ENCODE measurements at regions not wholly inside any gene's neighbourhood (a gene's known extent, or its start where the extent isn't known, plus 50 kb on each side); places are given as distances from the start of the nearest gene placed in this dataset.

DNA sequence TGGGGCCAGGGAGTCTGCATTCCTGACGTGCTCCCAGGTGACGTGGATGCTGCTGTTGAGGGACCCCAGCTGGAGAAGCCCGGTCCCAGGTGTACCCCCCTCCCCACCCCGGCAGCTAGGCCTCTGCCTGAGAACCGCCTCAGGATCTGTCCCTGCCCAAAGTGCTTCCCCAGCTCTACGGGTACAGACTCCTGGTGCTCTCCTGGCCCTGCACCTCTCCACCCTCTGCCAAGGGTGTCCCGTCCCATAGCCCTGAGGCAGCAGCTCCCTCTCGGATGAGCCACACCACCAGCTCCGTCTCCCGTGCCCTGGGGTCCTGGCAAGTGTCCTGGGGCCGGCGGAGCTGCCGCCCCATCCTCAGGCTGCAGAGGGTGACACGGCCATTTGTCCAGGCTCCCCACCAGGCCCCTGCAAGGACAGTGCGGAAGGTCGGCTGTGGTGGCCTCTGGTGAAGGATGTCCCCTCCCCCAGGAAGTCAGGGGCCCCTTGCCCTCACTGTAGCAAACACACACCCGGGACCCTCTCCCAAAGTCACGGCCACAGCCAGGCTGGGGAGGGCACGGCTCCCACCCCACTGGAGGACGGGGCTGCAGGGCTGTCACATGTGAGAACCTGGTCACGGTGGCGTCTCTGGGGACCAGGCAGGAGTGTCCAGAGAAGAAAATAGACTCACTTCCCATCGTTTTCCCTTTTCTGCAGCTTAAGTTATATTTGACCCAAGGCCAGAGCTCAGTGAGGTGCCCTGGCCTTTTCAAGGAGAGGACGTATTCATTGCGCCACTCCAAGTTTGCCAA is 74.4 kb upstream of the FBRSL1 start:
- TF ChIP-seq, protein P1, sequence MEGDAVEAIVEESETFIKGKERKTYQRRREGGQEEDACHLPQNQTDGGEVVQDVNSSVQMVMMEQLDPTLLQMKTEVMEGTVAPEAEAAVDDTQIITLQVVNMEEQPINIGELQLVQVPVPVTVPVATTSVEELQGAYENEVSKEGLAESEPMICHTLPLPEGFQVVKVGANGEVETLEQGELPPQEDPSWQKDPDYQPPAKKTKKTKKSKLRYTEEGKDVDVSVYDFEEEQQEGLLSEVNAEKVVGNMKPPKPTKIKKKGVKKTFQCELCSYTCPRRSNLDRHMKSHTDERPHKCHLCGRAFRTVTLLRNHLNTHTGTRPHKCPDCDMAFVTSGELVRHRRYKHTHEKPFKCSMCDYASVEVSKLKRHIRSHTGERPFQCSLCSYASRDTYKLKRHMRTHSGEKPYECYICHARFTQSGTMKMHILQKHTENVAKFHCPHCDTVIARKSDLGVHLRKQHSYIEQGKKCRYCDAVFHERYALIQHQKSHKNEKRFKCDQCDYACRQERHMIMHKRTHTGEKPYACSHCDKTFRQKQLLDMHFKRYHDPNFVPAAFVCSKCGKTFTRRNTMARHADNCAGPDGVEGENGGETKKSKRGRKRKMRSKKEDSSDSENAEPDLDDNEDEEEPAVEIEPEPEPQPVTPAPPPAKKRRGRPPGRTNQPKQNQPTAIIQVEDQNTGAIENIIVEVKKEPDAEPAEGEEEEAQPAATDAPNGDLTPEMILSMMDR (IDR thresholded peaks at IDR 0.05; ENCODE audit: insufficient read depth, low read depth, low read length), result no peak
- no peak for TF ChIP-seq EZH2 (IDR thresholded peaks at IDR 0.05; ENCODE audit: insufficient read depth, low read length)

Data from astrocyte (in vitro differentiated cells and primary cell).